ENCODE measurements at regions not wholly inside any gene's neighbourhood (a gene's known extent, or its start where the extent isn't known, plus 50 kb on each side); places are given as distances from the start of the nearest gene placed in this dataset.

GRCh38 chr4:15234116-15234855 is 193.5 kb upstream of the C1QTNF7 start:
- H3K27me3 ChIP-seq, result no peaks in the 10 kb centered on the region
- DNase-seq (no peak), ATAC-seq (peak; percentile 18)
- intact Hi-C loops (cut with DNase I), result no loop called here
- WGBS, 2 donors, result 60 to 73% methylated on average over 7 of the region's 7 CpGs
- no peak overlapping the region for H3K4me3 ChIP-seq
- H3K36me3 ChIP-seq (replicated peaks in 1 of 2; ENCODE audit: insufficient read depth in 1 of 2, low read depth in 2 of 2), result no peaks in the 10 kb centered on the region
- no peak for TF ChIP-seq POLR2A (IDR thresholded peaks at IDR 0.05)
- TF ChIP-seq, protein P1, sequence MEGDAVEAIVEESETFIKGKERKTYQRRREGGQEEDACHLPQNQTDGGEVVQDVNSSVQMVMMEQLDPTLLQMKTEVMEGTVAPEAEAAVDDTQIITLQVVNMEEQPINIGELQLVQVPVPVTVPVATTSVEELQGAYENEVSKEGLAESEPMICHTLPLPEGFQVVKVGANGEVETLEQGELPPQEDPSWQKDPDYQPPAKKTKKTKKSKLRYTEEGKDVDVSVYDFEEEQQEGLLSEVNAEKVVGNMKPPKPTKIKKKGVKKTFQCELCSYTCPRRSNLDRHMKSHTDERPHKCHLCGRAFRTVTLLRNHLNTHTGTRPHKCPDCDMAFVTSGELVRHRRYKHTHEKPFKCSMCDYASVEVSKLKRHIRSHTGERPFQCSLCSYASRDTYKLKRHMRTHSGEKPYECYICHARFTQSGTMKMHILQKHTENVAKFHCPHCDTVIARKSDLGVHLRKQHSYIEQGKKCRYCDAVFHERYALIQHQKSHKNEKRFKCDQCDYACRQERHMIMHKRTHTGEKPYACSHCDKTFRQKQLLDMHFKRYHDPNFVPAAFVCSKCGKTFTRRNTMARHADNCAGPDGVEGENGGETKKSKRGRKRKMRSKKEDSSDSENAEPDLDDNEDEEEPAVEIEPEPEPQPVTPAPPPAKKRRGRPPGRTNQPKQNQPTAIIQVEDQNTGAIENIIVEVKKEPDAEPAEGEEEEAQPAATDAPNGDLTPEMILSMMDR (IDR thresholded peaks at IDR 0.05), result no peak
- no peak overlapping the region for H3K27ac ChIP-seq
- no peaks in the 10 kb centered on the region for H3K4me1 ChIP-seq
- H3K9me3 ChIP-seq, result no peaks in the 10 kb centered on the region

GRCh38 chr4:15234856-15235126 is 193.0 kb upstream of the C1QTNF7 start:
- DNase-seq (peak in 1 of 4 donors; percentile 14), ATAC-seq (no peak)
- TF ChIP-seq, protein P1 (IDR thresholded peaks at IDR 0.05), result no peak
- no peak for TF ChIP-seq POLR2A (IDR thresholded peaks at IDR 0.05)
- 52 to 60% methylated on average over 2 of the region's 2 CpGs for WGBS, 2 donors
- Histone ChIP-seq H3K4me3 (no peak overlapping the region), H3K27me3 (no peaks in the 10 kb centered on the region), H3K36me3 (replicated peaks in 1 of 2; ENCODE audit: insufficient read depth in 1 of 2, low read depth in 2 of 2) (no peaks in the 10 kb centered on the region), H3K9me3 (no peaks in the 10 kb centered on the region), H3K27ac (no peak overlapping the region), H3K4me1 (no peaks in the 10 kb centered on the region)
- intact Hi-C loops (cut with DNase I), result no loop called here

DNA sequence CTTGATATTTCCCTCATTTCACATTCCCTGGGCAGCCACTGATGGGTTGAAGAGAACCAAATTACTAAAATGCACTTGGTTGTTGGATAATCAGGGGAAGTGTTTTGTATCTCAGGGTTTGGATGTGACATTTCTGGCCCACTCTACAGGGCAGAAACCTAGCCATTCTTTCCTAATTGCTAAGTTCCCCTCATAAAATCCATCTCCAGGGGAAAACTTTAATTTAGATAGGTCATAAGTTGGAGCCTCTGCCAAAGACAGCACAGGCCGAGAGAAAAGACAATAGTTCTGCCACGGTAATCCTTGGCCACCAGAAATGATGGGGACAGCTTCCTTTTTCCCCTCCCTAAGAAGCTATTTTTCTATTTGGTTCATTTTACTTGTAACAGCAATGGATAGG is 192.7 kb upstream of the C1QTNF7 start:
- Histone ChIP-seq H3K4me3 (no peak overlapping the region), H3K27me3 (no peaks in the 10 kb centered on the region), H3K36me3 (replicated peaks in 1 of 2; ENCODE audit: insufficient read depth in 1 of 2, low read depth in 2 of 2) (no peaks in the 10 kb centered on the region), H3K9me3 (no peaks in the 10 kb centered on the region), H3K4me1 (no peaks in the 10 kb centered on the region), H3K27ac (no peak overlapping the region)
- DNase-seq (no peak), ATAC-seq (no peak)
- intact Hi-C loops (cut with DNase I), result no loop called here
- 61 to 67% methylated on average over 2 of the region's 2 CpGs for WGBS, 2 donors
- no peak for TF ChIP-seq POLR2A (IDR thresholded peaks at IDR 0.05)
- TF ChIP-seq, protein P1 (IDR thresholded peaks at IDR 0.05), result no peak

DNA sequence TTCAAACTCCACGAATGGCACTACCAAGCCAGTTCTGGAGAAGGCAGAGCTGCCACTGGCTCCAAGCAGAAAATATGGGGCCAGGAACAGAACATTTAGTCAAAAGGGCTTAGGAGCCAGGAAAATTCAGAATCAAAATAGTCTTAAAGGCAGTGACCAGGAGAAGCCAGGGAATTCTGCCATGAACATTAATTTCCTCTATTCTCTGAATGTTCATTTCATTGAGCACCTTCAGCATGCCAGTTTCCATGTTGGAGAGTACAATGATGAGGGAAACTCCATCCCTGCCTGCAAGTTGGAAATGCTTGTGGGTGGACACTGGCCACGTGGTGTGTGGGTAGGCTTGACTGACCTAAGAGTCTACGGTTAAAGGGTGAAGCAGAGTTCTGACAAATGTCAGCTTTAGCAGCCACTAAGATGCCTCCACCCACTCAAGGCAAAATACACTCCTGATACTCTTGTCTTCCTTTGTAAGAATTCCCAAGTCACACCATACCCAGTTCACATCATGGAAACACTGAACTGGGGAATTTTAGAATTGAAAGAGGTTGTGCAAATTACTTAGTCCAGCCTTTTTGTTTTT is 190.1 kb upstream of the C1QTNF7 start:
- Histone ChIP-seq H3K4me1 (no peaks in the 10 kb centered on the region), H3K4me3 (no peak overlapping the region), H3K27me3 (no peaks in the 10 kb centered on the region), H3K27ac (no peak overlapping the region), H3K9me3 (no peaks in the 10 kb centered on the region), H3K36me3 (replicated peaks in 1 of 2; ENCODE audit: insufficient read depth in 1 of 2, low read depth in 2 of 2) (no peaks in the 10 kb centered on the region)
- TF ChIP-seq, protein P1 (IDR thresholded peaks at IDR 0.05), result no peak
- no peak for TF ChIP-seq POLR2A (IDR thresholded peaks at IDR 0.05)
- 48 to 68% methylated on average over 3 of the region's 3 CpGs for WGBS, 2 donors
- DNase-seq, result no peak
- no peak for ATAC-seq
- intact Hi-C loops (cut with DNase I), result no loop called here

GRCh38 chr4:15238720-15239119 is 189.1 kb upstream of the C1QTNF7 start:
- TF ChIP-seq, protein P1 (IDR thresholded peaks at IDR 0.05), result peak in 6 of 7 experiments; percentile 18 to 54 (median 44)
- no peak for TF ChIP-seq POLR2A (IDR thresholded peaks at IDR 0.05)
- Histone ChIP-seq H3K27ac (no peak overlapping the region), H3K27me3 (no peaks in the 10 kb centered on the region), H3K9me3 (no peaks in the 10 kb centered on the region), H3K4me1 (no peaks in the 10 kb centered on the region), H3K4me3 (no peak overlapping the region), H3K36me3 (replicated peaks in 1 of 2; ENCODE audit: insufficient read depth in 1 of 2, low read depth in 2 of 2) (no peaks in the 10 kb centered on the region)
- WGBS, 2 donors, result 15 to 21% methylated on average over 3 of the region's 3 CpGs
- no peak for ATAC-seq
- peak in 1 of 4 donors; percentile 8 for DNase-seq
- intact Hi-C loops (cut with DNase I), result no loop called here

Data from body of pancreas (tissue), 4 donors.